Esophagus squamous epithelium (tissue), 5 donors: ENCODE measurements at regions not wholly inside any gene's neighbourhood (a gene's known extent, or its start where the extent isn't known, plus 50 kb on each side); places are given as distances from the start of the nearest gene placed in this dataset.

Experiments used
- DNase-seq: peaks from one replicate; lab custom pipeline; 2025; lab: John Stamatoyannopoulos, UW
- H3K27ac ChIP-seq, 4 donors: fragments of 200-600 bp; sonication (generic); one replicate each; pipeline ENCODE4 v1.5.1; 2016 to 2019; ENCODE audit warnings: mild to moderate bottlenecking in 1 of 4
- H3K27me3 ChIP-seq, 4 donors: fragments of 200-600 bp; sonication (generic); 1 replicate in 3 of 4; 2 replicates in 1 of 4; pipeline versions ENCODE4 v1.5.1 to v1.6.0; 2017 to 2021; ENCODE audit warnings: antibody characterized with exemption in 1 of 4
- H3K36me3 ChIP-seq, 3 donors: fragments of 200-600 bp; sonication (generic); one replicate each; pipeline ENCODE4 v1.5.1; 2016 to 2019
- H3K4me1 ChIP-seq, 3 donors: fragments of 200-600 bp; sonication (generic); one replicate each; pipeline ENCODE4 v1.5.1; 2017 to 2019
- H3K4me3 ChIP-seq, 4 donors: fragments of 200-600 bp; sonication (generic); 1 replicate in 3 of 4; 2 replicates in 1 of 4; pipeline ENCODE4 v1.5.1; 2016 to 2019; ENCODE audit warnings: mild to moderate bottlenecking in 2 of 4, moderate library complexity in 1 of 4
- H3K9me3 ChIP-seq, 3 donors: fragments of 200-600 bp; sonication (generic); one replicate each; pipeline ENCODE4 v1.5.1; 2016 to 2019
- CTCF ChIP-seq, 6 experiments: fragments of 450-650 bp in 4 of 6; fragments of 200-600 bp in 2 of 6; sonication (generic) in 2 of 6; IDR thresholded peaks; one replicate each; pipeline ENCODE4 v1.5.1; 2016 to 2019; ENCODE audit warnings: antibody characterized with exemption in 6 of 6, mild to moderate bottlenecking in 4 of 6, moderate library complexity in 4 of 6
- POLR2A ChIP-seq, 4 donors: fragments of 450-650 bp; IDR thresholded peaks; one replicate each; pipeline ENCODE4 v1.6.1; 2017; ENCODE audit warnings: antibody characterized with exemption in 4 of 4, mild to moderate bottlenecking in 4 of 4, moderate library complexity in 3 of 4
- WGBS, 2 donors: methylation state at CpG; one replicate each; pipeline ENCODE4 v1.1.5; 2018; 5-methylcytosine and 5-hydroxymethylcytosine counted together
- intact Hi-C: fragments of 100-400 bp; cut with DNase I; formaldehyde crosslinking; loops from one replicate; pipeline ENCODE4 v1.15.0; 2022
- donor health status: DM: yes; HTN: yes; CAD: no.

DNA sequence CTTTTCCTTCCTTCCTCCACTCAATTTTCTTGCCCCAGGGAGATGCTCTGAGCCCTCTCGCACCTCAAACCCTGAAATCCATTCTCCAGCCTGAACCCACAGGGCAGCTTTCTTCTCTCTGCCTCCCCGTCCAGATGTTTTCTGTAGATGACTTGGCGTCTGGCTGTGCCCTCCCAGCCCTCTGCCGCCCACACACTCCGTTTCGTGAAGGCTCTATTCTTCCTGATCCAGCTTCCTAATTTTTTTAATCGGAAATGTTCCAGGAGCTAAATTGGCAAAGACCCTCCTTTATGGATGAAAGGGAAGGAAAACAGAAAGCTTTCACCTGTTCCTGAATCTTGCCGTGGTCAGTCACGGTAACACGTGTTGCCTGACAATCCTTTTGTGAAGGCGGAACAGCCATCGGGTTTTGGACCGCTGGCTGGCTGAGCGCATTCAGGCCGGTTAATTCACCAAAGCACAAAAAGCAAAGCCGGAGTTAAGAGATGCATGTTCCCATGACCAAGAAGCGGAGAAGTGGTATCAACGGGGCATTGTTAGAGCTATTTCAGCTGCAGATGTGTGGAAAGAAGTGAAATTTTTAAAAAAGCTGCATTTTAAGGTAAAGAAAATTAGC lies 70.2 kb upstream of the FBRSL1 start:
- WGBS, 2 donors = 20 to 26% methylated on average over 18 of the region's 18 CpGs
- no peak overlapping the region for H3K4me3 ChIP-seq
- H3K36me3 ChIP-seq = no peaks in the 10 kb centered on the region
- peaks cover 2 to 17% (median 5%) of the 10 kb centered on the region in 3 donors for H3K4me1 ChIP-seq
- intact Hi-C loops = loop anchor here (5.0 kb wide), 2 partner anchors 108 to 193 kb away; partner anchors contain the start of gene LRCOL1
- peaks cover 0 to 7% (median 0%) of the 10 kb centered on the region in 3 donors for H3K9me3 ChIP-seq
- H3K27ac ChIP-seq = no peak overlapping the region
- DNase-seq = no peak
- H3K27me3 ChIP-seq = peaks cover 0 to 100% (median 4%) of the 10 kb centered on the region in 4 donors
- TF ChIP-seq POLR2A (IDR thresholded peaks at IDR 0.05) (no peak), CTCF (IDR thresholded peaks at IDR 0.05) (no peak)

DNA sequence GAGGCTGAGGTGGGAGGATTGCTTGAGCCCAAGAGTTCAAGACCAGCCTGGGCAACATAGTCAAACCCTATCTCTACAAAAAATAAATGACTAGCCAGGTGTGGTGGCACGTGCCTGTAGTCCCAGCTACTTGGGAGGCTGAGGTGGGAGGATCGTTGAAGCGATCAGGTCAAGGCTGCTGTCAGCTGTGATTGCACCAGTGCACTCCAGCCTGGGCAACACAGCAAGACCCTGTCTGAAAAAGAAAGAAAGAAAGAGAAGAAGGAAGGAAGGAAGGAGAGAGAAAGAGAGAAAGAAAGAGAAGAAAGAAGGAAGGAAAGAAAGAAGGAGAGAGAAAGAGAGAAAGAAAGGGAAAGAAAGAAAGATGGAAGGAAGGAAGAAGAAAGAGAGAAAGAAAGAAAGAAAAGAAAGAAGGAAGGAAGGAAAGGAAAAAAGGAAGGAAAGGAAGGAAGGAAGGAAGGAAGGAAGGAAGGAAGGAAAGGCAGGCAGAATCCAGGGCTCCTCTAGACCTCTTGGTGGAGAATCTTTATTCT lies 71.5 kb upstream of the FBRSL1 start:
- Histone ChIP-seq H3K27ac (no peak overlapping the region), H3K9me3 (peaks cover 0 to 4% (median 0%) of the 10 kb centered on the region in 3 donors), H3K27me3 (peaks cover 0 to 99% (median 4%) of the 10 kb centered on the region in 4 donors), H3K36me3 (no peaks in the 10 kb centered on the region), H3K4me3 (no peak overlapping the region), H3K4me1 (peaks cover 5 to 14% (median 6%) of the 10 kb centered on the region in 3 donors)
- no peak for DNase-seq
- TF ChIP-seq POLR2A (IDR thresholded peaks at IDR 0.05) = no peak
- no peak for TF ChIP-seq CTCF (IDR thresholded peaks at IDR 0.05)
- intact Hi-C loops = loop anchor here (5.0 kb wide), 2 partner anchors 109 to 194 kb away; partner anchors contain the start of gene LRCOL1
- WGBS, 2 donors = 81 to 82% methylated on average over 3 of the region's 3 CpGs

- WGBS, 2 donors = 72 to 89% methylated on average over 7 to 8 of the region's 15 CpGs
- Histone ChIP-seq H3K4me3 (no peak overlapping the region), H3K4me1 (peaks cover 5 to 12% (median 6%) of the 10 kb centered on the region in 3 donors), H3K9me3 (no peaks in the 10 kb centered on the region), H3K36me3 (no peaks in the 10 kb centered on the region), H3K27ac (no peak overlapping the region), H3K27me3 (peaks cover 0 to 92% (median 1%) of the 10 kb centered on the region in 4 donors)
- DNase-seq = no peak
- intact Hi-C loops = loop anchor here (5.0 kb wide), 2 partner anchors 110 to 195 kb away; partner anchors contain the start of gene LRCOL1
- no peak for TF ChIP-seq POLR2A (IDR thresholded peaks at IDR 0.05)
- no peak for TF ChIP-seq CTCF (IDR thresholded peaks at IDR 0.05)
Measured at GRCh38 chr12:132417741-132418140, 72.2 kb upstream of the FBRSL1 start.

- H3K9me3 ChIP-seq = no peaks in the 10 kb centered on the region
- no peak for DNase-seq
- peaks cover 5 to 12% (median 6%) of the 10 kb centered on the region in 3 donors for H3K4me1 ChIP-seq
- no peak overlapping the region for H3K27ac ChIP-seq
- intact Hi-C loops = loop anchor here (5.0 kb wide), 2 partner anchors 110 to 195 kb away; partner anchors contain the start of gene LRCOL1
- TF ChIP-seq POLR2A (IDR thresholded peaks at IDR 0.05) (no peak), CTCF (IDR thresholded peaks at IDR 0.05) (no peak)
- WGBS, 2 donors = no CpG with 5 or more reads among the region's 14 CpGs
- no peak overlapping the region for H3K4me3 ChIP-seq
- H3K36me3 ChIP-seq = no peaks in the 10 kb centered on the region
- peaks cover 0 to 83% (median 1%) of the 10 kb centered on the region in 4 donors for H3K27me3 ChIP-seq
Measured at GRCh38 chr12:132416827-132417226, 73.1 kb upstream of the FBRSL1 start.

- Histone ChIP-seq H3K36me3 (no peaks in the 10 kb centered on the region), H3K4me1 (peaks cover 5 to 12% (median 6%) of the 10 kb centered on the region in 3 donors), H3K27ac (no peak overlapping the region), H3K9me3 (no peaks in the 10 kb centered on the region), H3K27me3 (peaks cover 0 to 76% (median 1%) of the 10 kb centered on the region in 4 donors), H3K4me3 (no peak overlapping the region)
- intact Hi-C loops = loop anchor here (5.0 kb wide), 2 partner anchors 111 to 196 kb away; partner anchors contain the start of gene LRCOL1
- TF ChIP-seq CTCF (IDR thresholded peaks at IDR 0.05) = no peak
- TF ChIP-seq POLR2A (IDR thresholded peaks at IDR 0.05) = no peak
- DNase-seq = no peak
- WGBS, 2 donors = 80 to 100% methylated on average over 1 to 2 of the region's 25 CpGs
Measured at GRCh38 chr12:132416121-132416673, 73.8 kb upstream of the FBRSL1 start.
